Gastrocnemius medialis (tissue), 4 donors: ENCODE measurements at regions not wholly inside any gene's neighbourhood (a gene's known extent, or its start where the extent isn't known, plus 50 kb on each side); places are given as distances from the start of the nearest gene placed in this dataset.

Experiments
- ATAC-seq, 2 donors: fragments of 150-250 bp; one replicate each; pipeline ENCODE4 v1.9.1; 2016
- DNase-seq, 2 donors: peaks; one replicate each; pipeline ENCODE4 v3.0.0-alpha.2; 2019
- H3K27ac ChIP-seq, 4 donors: fragments of 200-600 bp; sonication (generic); 1 replicate in 1 of 4; 2 replicates in 3 of 4; pipeline ENCODE4 v1.5.1; 2016 to 2018; ENCODE audit warnings: mild to moderate bottlenecking in 2 of 4, moderate library complexity in 1 of 4
- H3K27me3 ChIP-seq, 3 donors: fragments of 200-600 bp; sonication (generic) in 2 of 3; 1 replicate in 1 of 3; 2 replicates in 2 of 3; pipeline versions ENCODE4 v1.5.1 to v1.6.0; 2016 to 2019; ENCODE audit warnings: mild to moderate bottlenecking in 1 of 3, moderate library complexity in 1 of 3
- H3K36me3 ChIP-seq, 2 donors: fragments of 200-600 bp; sonication (generic) in 1 of 2; one replicate each; pipeline ENCODE4 v1.5.1; 2017 to 2018
- H3K4me1 ChIP-seq, 2 donors: fragments of 200-600 bp; sonication (generic) in 1 of 2; one replicate each; pipeline ENCODE4 v1.5.1; 2016 to 2017; ENCODE audit warnings: mild to moderate bottlenecking in 2 of 2
- H3K4me3 ChIP-seq, 4 donors: fragments of 200-600 bp; sonication (generic) in 3 of 4; 1 replicate in 1 of 4; 2 replicates in 3 of 4; pipeline ENCODE4 v1.5.1; 2016 to 2019; ENCODE audit warnings: mild to moderate bottlenecking in 2 of 4
- H3K9me3 ChIP-seq, 3 donors: fragments of 200-600 bp; sonication (generic) in 2 of 3; 1 replicate in 1 of 3; 2 replicates in 2 of 3; pipeline ENCODE4 v1.5.1; 2016 to 2019
- CTCF ChIP-seq, 5 experiments: fragments of 450-650 bp in 3 of 5; fragments of 200-600 bp in 2 of 5; sonication (generic) in 2 of 5; IDR thresholded peaks in 4 of 5; conservative IDR thresholded peaks in 1 of 5; 1 replicate in 4 of 5; 2 replicates in 1 of 5; pipeline ENCODE4 v1.5.1; 2016 to 2019; ENCODE audit warnings: antibody characterized with exemption in 5 of 5, mild to moderate bottlenecking in 3 of 5, moderate library complexity in 3 of 5
- POLR2A ChIP-seq, 2 donors: fragments of 450-650 bp; IDR thresholded peaks; one replicate each; pipeline ENCODE4 v1.6.1; 2017; ENCODE audit warnings: antibody characterized with exemption in 2 of 2, mild to moderate bottlenecking in 2 of 2, moderate library complexity in 2 of 2
- in situ Hi-C, 4 donors: fragments of 200-750 bp; cut with MboI; loops; one replicate each; pipeline versions ENCODE4 v1.15.0 to v1.8.0; 2017; ENCODE audit warnings: low sequenced_read_pairs in 4 of 4
- intact Hi-C: fragments of 100-400 bp; cut with DNase I; formaldehyde crosslinking; loops from one replicate; pipeline ENCODE4 v1.15.1; 2023; ENCODE audit warnings: low total_unique reads

- Histone ChIP-seq H3K9me3 (no peaks in the 10 kb centered on the region), H3K36me3 (no peaks in the 10 kb centered on the region), H3K27ac (peak overlapping the region; percentile 45 to 54 (median 46)), H3K27me3 (no peaks in the 10 kb centered on the region), H3K4me3 (peak overlapping the region in 3 of 4 donors; percentile 17 to 35 (median 29)), H3K4me1 (no peaks in the 10 kb centered on the region)
- in situ Hi-C loops (no loop called here), intact Hi-C loops (loop anchor here (10.0 kb wide), 1 partner anchor 290 kb away; no protein-coding TSS in a partner anchor)
- peak in 1 of 2 donors; percentile 30 for ATAC-seq
- no peak for DNase-seq
- TF ChIP-seq POLR2A (IDR thresholded peaks at IDR 0.05) (no peak), CTCF (IDR thresholded peaks at IDR 0.05 in 4 of 5, conservative IDR thresholded peaks at IDR 0.05 in 1 of 5) (no peak)
Observed at GRCh38 chr9:86795047-86795442, 152.3 kb downstream of the GAS1 start.

- ATAC-seq: peak; percentile 45 to 56
- Histone ChIP-seq H3K4me3 (peak overlapping the region in 3 of 4 donors; percentile 17 to 35 (median 29)), H3K36me3 (no peaks in the 10 kb centered on the region), H3K27ac (peak overlapping the region; percentile 45 to 54 (median 46)), H3K27me3 (no peaks in the 10 kb centered on the region), H3K9me3 (no peaks in the 10 kb centered on the region), H3K4me1 (no peaks in the 10 kb centered on the region)
- no peak for TF ChIP-seq POLR2A (IDR thresholded peaks at IDR 0.05)
- no peak for TF ChIP-seq CTCF (IDR thresholded peaks at IDR 0.05 in 4 of 5, conservative IDR thresholded peaks at IDR 0.05 in 1 of 5)
- intact Hi-C loops (loop anchor here (10.0 kb wide), 1 partner anchor 290 kb away; no protein-coding TSS in a partner anchor), in situ Hi-C loops (no loop called here)
- no peak for DNase-seq
Observed at GRCh38 chr9:86794391-86795046, 152.8 kb downstream of the GAS1 start.

GRCh38 chr9:86792136-86792535, 155.2 kb downstream of the GAS1 start:
- H3K36me3 ChIP-seq: no peaks in the 10 kb centered on the region
- no peaks in the 10 kb centered on the region for H3K4me1 ChIP-seq
- no peaks in the 10 kb centered on the region for H3K27me3 ChIP-seq
- no peak overlapping the region for H3K27ac ChIP-seq
- in situ Hi-C loops: no loop called here
- H3K9me3 ChIP-seq: no peaks in the 10 kb centered on the region
- H3K4me3 ChIP-seq: no peak overlapping the region
- DNase-seq (no peak), ATAC-seq (no peak)
- intact Hi-C loops: loop anchor here (10.0 kb wide), 1 partner anchor 287 kb away; no protein-coding TSS in a partner anchor
- TF ChIP-seq CTCF (IDR thresholded peaks at IDR 0.05 in 4 of 5, conservative IDR thresholded peaks at IDR 0.05 in 1 of 5): no peak
- TF ChIP-seq POLR2A (IDR thresholded peaks at IDR 0.05): no peak

GRCh38 chr9:86790805-86791204, 156.5 kb downstream of the GAS1 start:
- Histone ChIP-seq H3K27me3 (no peaks in the 10 kb centered on the region), H3K4me1 (no peaks in the 10 kb centered on the region), H3K36me3 (no peaks in the 10 kb centered on the region), H3K9me3 (no peaks in the 10 kb centered on the region), H3K27ac (no peak overlapping the region), H3K4me3 (no peak overlapping the region)
- no peak for ATAC-seq
- intact Hi-C loops: loop anchor here (10.0 kb wide), 1 partner anchor 286 kb away; no protein-coding TSS in a partner anchor
- in situ Hi-C loops: no loop called here
- no peak for DNase-seq
- TF ChIP-seq CTCF (IDR thresholded peaks at IDR 0.05 in 4 of 5, conservative IDR thresholded peaks at IDR 0.05 in 1 of 5) (no peak), POLR2A (IDR thresholded peaks at IDR 0.05) (no peak)
